ENCODE measurements at regions not wholly inside any gene's neighbourhood (a gene's known extent, or its start where the extent isn't known, plus 50 kb on each side); places are given as distances from the start of the nearest gene placed in this dataset.

GRCh38 chr15:47517737-47518136, 199.6 kb upstream of the SEMA6D start:
- no peak overlapping the region for H3K4me3 ChIP-seq (ENCODE audit: low read length)
- no peak for DNase-seq (ENCODE audit: low read depth)
- TF ChIP-seq, protein P1, sequence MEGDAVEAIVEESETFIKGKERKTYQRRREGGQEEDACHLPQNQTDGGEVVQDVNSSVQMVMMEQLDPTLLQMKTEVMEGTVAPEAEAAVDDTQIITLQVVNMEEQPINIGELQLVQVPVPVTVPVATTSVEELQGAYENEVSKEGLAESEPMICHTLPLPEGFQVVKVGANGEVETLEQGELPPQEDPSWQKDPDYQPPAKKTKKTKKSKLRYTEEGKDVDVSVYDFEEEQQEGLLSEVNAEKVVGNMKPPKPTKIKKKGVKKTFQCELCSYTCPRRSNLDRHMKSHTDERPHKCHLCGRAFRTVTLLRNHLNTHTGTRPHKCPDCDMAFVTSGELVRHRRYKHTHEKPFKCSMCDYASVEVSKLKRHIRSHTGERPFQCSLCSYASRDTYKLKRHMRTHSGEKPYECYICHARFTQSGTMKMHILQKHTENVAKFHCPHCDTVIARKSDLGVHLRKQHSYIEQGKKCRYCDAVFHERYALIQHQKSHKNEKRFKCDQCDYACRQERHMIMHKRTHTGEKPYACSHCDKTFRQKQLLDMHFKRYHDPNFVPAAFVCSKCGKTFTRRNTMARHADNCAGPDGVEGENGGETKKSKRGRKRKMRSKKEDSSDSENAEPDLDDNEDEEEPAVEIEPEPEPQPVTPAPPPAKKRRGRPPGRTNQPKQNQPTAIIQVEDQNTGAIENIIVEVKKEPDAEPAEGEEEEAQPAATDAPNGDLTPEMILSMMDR (conservative IDR thresholded peaks at IDR 0.05; ENCODE audit: low read length): no peak

- H3K4me3 ChIP-seq (ENCODE audit: low read length): no peak overlapping the region
- peak; percentile 25 for DNase-seq (ENCODE audit: low read depth)
- TF ChIP-seq, protein P1 (conservative IDR thresholded peaks at IDR 0.05; ENCODE audit: low read length): no peak
These were observed 193.4 kb upstream of the SEMA6D start for GRCh38 chr15:47523681-47524475.

GRCh38 chr15:47529241-47529640, 188.1 kb upstream of the SEMA6D start:
- TF ChIP-seq, protein P1 (conservative IDR thresholded peaks at IDR 0.05; ENCODE audit: low read length): no peak
- DNase-seq (ENCODE audit: low read depth): no peak
- H3K4me3 ChIP-seq (ENCODE audit: low read length): no peak overlapping the region

DNA sequence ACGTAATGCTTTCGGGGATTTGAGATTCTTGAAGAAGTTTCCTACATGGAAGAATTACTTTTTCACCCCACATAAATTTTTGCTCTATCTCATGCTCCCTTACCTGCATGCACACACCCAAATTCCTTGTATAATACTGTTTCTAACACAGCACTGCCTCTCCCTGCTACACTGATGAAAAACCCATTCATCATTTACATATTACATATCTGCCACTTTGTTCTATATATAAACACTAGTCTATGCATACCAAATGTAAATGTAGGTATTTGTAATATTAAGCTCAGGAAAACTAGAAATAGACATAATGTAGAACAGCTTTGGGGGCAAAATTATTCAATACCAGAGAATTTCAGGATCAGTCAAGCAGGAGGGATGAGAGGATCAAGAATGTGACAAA, 182.6 kb upstream of the SEMA6D start:
- TF ChIP-seq, protein P1 (conservative IDR thresholded peaks at IDR 0.05; ENCODE audit: low read length): no peak
- DNase-seq (ENCODE audit: low read depth): no peak
- H3K4me3 ChIP-seq (ENCODE audit: low read length): no peak overlapping the region

- TF ChIP-seq, protein P1 (conservative IDR thresholded peaks at IDR 0.05; ENCODE audit: low read length): no peak
- no peak for DNase-seq (ENCODE audit: low read depth)
- H3K4me3 ChIP-seq (ENCODE audit: low read length): no peak overlapping the region
These were observed 175.7 kb upstream of the SEMA6D start for GRCh38 chr15:47541562-47541961.

DNA sequence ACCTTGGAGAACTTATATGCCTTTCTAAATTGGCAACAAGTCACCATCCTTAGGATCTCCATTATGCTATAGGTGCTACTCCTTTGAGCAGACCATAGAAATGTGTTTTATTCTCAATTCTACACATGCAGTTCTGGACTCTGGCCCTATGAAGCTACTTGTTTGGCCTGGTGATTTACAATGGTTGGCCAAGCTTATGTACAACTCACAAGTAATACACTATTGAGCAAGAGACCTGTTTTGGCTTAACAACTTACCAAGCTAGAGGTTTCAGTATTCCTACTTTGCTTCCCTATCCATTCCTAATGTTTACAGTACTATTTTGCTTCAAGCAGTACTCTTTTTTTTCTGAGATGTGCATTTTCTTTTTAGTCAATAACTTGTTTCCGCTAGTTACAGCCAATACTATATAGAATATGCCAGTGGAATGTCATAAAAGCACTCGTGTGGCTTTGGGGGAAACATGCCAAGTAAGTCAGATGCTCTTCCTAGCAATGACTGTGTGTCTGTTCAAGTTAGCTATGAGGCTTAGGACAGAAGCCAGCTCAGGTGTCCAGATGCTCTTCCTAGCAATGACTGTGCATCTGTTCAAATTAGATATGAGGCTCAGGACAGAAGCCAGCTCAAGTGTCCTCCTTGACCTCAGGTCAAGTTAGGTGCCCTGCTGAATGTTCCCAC, 174.9 kb upstream of the SEMA6D start:
- no peak overlapping the region for H3K4me3 ChIP-seq (ENCODE audit: low read length)
- DNase-seq (ENCODE audit: low read depth): no peak
- TF ChIP-seq, protein P1 (conservative IDR thresholded peaks at IDR 0.05; ENCODE audit: low read length): no peak

GRCh38 chr15:47548231-47548630, 169.1 kb upstream of the SEMA6D start:
- H3K4me3 ChIP-seq (ENCODE audit: low read length): no peak overlapping the region
- TF ChIP-seq, protein P1 (conservative IDR thresholded peaks at IDR 0.05; ENCODE audit: low read length): no peak

More at GRCh38 chr15:47548231-47548630, 169.1 kb upstream of the SEMA6D start:
- no peak for DNase-seq (ENCODE audit: low read depth)
